GM12891 (cell line): ENCODE measurements at regions not wholly inside any gene's neighbourhood (a gene's known extent, or its start where the extent isn't known, plus 50 kb on each side); places are given as distances from the start of the nearest gene placed in this dataset.

ENCODE experiments used
- PAX5 ChIP-seq: IDR thresholded peaks from 2 replicates; pipeline ENCODE4 v1.6.1; 2011; ENCODE audit warnings: low read length, moderate library complexity, mild to moderate bottlenecking; ENCODE audit not compliant: insufficient read depth, severe bottlenecking
- POLR2A ChIP-seq: IDR thresholded peaks from 2 replicates; pipeline ENCODE4 v1.6.1; 2011; ENCODE audit warnings: low read depth, low read length, control low read depth
- POLR2AphosphoS5 ChIP-seq: IDR thresholded peaks from 2 replicates; pipeline ENCODE4 v1.6.1; 2011; ENCODE audit warnings: low read depth, low read length, control low read depth
- POU2F2 ChIP-seq: IDR thresholded peaks from 2 replicates; pipeline ENCODE4 v1.6.1; 2011; ENCODE audit warnings: low read depth, mild to moderate bottlenecking, control low read depth, low read length, moderate library complexity
- SPI1 ChIP-seq: IDR thresholded peaks from 2 replicates; pipeline ENCODE4 v1.6.1; 2011; ENCODE audit warnings: low read depth, low read length, control low read depth

DNA sequence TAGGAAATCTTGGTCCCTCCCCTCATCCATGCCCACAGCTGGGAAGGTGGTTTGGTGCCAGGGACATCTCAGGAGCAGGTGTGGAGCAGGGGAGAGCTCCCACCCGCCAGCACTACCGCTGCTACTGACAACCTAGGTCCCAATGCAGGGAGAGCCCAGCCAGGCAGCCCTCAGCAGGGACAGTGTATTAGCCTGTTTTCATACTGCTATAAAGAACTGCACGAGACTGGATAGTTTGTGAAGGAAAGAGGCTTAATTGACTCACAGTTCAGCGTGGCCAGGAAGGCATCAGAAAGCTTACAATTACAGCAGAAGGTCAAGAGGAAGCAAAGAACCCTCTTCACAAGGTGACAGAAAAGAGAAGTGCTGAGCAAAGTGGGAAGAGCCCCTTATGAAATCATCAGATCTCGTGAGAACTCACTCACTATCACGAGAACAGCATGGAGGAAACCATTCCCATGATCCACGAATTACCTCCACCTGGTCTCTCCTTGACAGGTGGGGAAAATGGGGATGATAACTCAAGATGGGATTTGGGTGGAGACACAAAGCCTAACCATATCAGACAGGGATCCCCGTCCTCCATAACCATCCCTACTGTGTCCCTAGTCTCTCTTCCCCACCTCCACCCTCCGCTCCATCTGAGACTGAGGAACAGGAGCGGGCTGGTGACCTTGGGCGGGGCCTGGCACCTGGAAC is 218.6 kb downstream of the TBC1D2B start:
- TF ChIP-seq POLR2AphosphoS5 (no peak), SPI1 (peak; percentile 63), POLR2A (no peak), PAX5 (no peak), POU2F2 (no peak)
